ENCODE measurements at regions not wholly inside any gene's neighbourhood (a gene's known extent, or its start where the extent isn't known, plus 50 kb on each side); places are given as distances from the start of the nearest gene placed in this dataset.
"Not testable (repeated sequence)": the region's sequence is repeated elsewhere in the genome, so short reads cannot be mapped to it uniquely, and the experiment has no call there.

GRCh38 chr5:115439042-115439441, 105.5 kb downstream of the FEM1C start:
- DNase-seq (ENCODE audit: low read depth, low spot score): no peak

DNA sequence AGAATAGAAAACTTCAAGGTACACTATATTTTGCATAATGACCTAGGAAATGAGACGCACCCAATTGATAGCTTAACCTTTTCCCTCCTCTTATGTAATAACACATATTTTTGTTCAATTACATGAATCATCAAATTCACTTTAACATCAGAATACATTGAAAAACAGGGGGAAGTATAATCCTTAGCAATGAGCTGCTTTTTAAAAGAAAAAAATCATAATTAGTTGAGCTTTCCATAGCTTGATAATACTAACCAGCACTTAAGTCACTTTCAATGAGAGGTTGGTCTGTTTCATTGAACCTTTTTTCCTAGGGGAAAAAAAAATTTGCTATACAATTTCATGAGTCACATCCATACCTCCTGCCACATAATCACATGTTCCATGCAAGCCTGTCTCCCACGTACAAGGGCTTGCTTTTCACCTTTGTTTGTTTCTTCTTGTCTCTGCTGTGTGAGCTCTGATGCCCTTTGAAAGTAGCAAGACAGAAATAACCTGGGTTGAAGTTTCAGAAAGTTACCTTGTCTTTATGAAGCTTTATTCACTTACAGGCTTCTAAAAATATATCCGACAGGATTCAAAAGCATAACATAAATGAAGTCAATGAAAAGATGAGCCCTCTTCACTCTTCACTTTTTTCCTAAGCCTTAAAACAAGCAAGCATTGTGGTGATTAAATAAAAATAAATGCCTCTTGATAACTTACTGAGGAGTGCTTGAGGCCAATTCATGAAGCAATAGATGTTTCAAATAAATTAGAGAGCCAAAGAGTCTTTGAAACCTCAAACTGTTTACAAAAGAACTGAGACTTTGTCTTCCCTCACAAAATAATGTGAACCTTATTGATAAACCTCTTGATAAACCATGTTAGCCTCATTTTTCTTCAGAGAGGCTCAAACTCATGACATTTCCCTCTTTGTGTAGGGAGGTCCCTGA, 108.5 kb downstream of the FEM1C start:
- DNase-seq (ENCODE audit: low read depth, low spot score): no peak

- no peak for DNase-seq (ENCODE audit: low read depth, low spot score)
These were observed 109.4 kb downstream of the FEM1C start for GRCh38 chr5:115435065-115435777.

DNA sequence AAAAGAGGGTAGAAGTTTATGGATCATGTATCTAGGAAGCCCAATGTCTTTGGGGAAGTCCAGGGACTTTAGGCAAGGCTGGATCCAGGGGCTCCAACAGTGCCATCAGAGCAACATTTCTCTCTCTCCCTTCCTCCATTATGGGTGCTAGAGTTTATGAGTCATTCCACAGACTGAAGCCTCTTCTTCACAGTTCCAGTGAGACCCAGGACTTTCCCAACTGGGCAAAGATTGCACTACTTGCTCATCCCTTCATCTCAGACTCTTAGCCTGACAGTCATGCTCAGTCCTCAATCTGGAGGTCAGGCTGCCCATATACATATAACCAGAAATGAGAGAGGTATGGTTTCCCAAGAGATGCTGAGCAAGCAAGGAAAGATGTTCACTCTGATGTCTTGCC, 110.7 kb downstream of the FEM1C start:
- no peak for DNase-seq (ENCODE audit: low read depth, low spot score)

DNA sequence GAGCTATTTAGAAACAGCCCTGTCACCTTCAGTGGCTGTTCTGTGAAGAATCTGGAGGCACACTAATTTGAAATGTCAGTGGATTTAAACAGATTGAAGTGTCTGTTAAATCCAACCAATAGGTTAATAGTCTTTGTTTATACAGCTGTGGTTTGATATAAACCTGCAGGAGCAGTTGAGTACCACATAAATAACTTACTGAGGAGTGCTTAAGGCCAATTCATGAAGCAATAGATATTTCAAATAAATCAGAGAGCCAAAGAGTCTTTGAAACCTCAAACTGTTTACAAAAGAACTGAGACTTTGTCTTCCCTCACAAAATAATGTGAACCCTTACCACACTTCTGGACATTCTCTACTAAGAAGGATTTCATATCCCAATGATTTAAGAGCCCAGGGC, 111.9 kb downstream of the FEM1C start:
- DNase-seq (ENCODE audit: low read depth, low spot score): no peak

GRCh38 chr5:115431116-115431515, 113.5 kb downstream of the FEM1C start:
- DNase-seq (ENCODE audit: low read depth, low spot score): no peak

DNA sequence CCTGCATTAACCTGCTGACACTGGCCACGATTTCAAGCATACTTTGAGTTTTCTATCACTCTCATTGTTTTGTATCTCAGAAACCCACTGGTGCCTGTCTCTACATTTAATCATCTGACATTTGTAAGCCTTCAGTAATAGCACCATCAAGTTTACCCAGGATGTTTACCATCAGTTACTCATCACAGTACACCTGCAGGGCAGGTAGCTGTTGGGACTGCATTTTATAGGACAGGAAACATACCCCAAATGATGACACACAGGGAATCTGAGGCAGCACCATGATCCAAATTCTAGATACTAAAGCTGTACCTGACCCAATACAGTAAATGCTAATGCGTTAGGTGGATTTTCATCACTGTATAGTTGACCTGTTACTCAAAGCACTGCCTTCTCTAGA, 114.2 kb downstream of the FEM1C start:
- no peak for DNase-seq (ENCODE audit: low read depth, low spot score)

GRCh38 chr5:115429345-115429940, 115.1 kb downstream of the FEM1C start:
- DNase-seq (ENCODE audit: low read depth, low spot score): no peak

- DNase-seq (ENCODE audit: low read depth, low spot score): no peak
These were observed 115.9 kb downstream of the FEM1C start for GRCh38 chr5:115428676-115429075.

- no peak for DNase-seq (ENCODE audit: low read depth, low spot score)
These were observed 116.3 kb downstream of the FEM1C start for GRCh38 chr5:115428248-115428647.

DNA sequence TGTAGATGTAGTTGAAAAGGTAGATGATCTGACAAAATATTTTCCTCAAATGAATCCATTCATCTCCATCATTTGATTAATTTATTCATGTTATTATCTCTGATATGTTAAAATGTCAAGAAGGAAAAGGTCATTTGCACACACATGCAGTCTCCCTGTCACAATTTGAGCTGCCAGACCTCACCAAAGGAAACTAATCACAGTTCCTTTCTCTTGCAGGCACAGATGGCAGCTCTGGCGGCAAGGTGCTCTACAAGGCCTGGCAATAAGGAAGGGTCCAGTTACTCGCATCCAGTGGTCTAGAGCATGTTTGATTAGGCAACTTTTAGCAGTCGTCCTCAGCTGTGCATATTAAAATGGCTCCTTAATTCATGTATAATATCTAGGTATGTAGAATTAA, 120.1 kb downstream of the FEM1C start:
- DNase-seq (ENCODE audit: low read depth, low spot score): no peak

DNA sequence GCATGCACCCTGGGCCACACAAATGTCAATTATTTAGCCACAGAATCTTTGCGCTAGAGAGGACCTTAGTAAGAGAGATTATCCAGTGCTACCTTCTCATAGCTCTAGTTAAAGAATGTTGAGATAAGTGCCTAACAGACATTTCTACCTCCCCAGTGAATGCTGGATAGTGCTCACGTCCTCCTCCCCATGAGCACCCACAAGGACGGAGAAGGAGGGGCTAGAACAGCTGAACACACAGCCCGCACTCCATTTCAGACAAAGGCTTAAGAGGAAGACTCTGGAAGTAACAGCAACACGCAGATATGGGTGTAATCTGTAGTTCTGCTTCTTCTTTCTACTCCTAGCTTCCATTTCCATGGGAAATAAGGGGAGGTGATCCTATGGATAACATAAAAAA, 120.5 kb downstream of the FEM1C start:
- no peak for DNase-seq (ENCODE audit: low read depth, low spot score)

- DNase-seq (ENCODE audit: low read depth, low spot score): no peak
These were observed 121.0 kb downstream of the FEM1C start for GRCh38 chr5:115423541-115423940.

DNA sequence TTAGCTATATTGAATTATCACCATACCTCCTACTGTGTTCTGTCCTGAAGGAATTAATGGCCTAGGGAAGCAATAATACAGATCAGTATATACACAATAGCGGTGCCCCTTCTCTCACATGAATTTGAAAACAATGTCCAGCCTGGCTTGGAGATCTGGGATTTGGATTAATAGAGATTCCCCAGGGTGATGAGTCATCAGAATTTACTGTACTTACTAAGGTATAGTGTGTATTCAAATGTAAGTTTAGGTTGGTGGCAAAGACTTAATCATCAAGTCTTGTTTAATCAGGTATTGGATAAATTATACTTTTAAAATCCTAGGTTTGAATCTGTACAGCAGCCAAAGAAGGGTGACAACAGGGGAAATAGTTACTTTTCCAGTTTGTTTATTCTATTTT, 121.5 kb downstream of the FEM1C start:
- DNase-seq (ENCODE audit: low read depth, low spot score): no peak

GRCh38 chr5:115420812-115421211, 123.8 kb downstream of the FEM1C start:
- DNase-seq (ENCODE audit: low read depth, low spot score): not testable (repeated sequence)

DNA sequence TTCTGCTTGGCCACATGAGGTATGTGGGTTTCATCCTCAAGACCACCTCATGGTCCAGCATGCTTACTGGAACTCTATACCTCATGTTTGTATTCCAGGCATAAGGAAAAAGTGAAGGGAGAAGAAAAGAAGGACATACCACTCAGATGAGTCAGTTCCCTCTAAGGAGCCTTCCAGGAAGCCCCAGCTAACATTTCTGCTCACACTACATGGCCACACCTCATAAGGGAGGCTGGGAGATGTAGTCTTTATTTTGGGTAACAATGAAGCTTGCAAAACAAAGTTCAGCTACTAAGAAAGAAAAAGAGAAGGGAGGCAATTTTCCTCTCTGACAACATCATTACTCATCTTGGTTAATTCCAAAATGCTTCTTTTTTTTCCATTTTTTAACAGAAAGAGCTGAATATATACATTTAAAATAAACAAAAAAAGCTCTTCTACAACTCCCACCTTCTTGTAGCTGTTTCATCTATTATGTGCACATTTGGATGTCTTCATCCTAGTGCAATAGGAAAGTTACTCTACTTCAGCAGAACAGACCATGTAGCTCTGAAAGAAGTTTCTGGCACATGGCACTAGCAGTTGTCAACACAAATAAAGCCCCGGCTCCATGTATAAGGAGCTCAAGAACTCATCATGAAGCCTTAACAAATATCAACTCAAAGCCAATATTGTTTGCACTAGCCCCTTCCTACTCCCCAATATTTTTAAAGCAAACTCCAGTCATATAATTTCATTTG, 123.6 kb upstream of the CCDC112 start:
- DNase-seq (ENCODE audit: low read depth, low spot score): peak; percentile 61

DNA sequence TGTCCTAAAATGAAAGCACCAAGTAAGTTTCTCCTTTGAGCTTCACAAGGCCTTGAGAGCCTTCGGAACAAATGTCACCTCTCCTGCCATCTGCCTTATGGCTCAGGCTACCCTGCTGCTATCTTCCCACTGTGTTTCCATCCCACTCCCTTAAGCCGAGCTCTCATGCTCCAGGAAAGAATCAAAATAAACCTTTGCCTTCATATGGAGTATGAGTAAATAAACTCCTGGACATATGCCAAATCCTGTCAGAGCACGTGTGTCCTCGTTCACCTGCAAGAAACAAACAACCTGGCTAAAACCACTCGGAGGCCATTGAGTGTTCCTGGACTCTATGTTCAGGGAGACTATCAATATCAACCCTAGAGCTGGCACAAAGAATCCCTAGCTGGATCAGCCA, 122.3 kb upstream of the CCDC112 start:
- DNase-seq (ENCODE audit: low read depth, low spot score): no peak

GRCh38 chr5:115417076-115417475, 120.6 kb upstream of the CCDC112 start:
- DNase-seq (ENCODE audit: low read depth, low spot score): no peak

- no peak for DNase-seq (ENCODE audit: low read depth, low spot score)
These were observed 118.7 kb upstream of the CCDC112 start for GRCh38 chr5:115415143-115415491.

- DNase-seq (ENCODE audit: low read depth, low spot score): no peak
These were observed 118.1 kb upstream of the CCDC112 start for GRCh38 chr5:115414406-115415142.

- DNase-seq (ENCODE audit: low read depth, low spot score): no peak
These were observed 117.2 kb upstream of the CCDC112 start for GRCh38 chr5:115413651-115414050.
